Cardiac fibroblast (primary cell): ENCODE measurements at regions not wholly inside any gene's neighbourhood (a gene's known extent, or its start where the extent isn't known, plus 50 kb on each side); places are given as distances from the start of the nearest gene placed in this dataset.

Source experiments
- DNase-seq, 2 donors: peaks; one replicate each; pipeline versions ENCODE4 v3.0.0 to v3.0.0-alpha.2; 2010; ENCODE audit warnings: low read depth in 2 of 2
- H3K4me3 ChIP-seq, 2 donors: replicated peaks in 1 of 2; 1 replicate in 1 of 2; 2 replicates in 1 of 2; pipeline ENCODE4 v1.5.1; 2011; ENCODE audit warnings: low read depth in 2 of 2, low read length in 2 of 2, mild to moderate bottlenecking in 2 of 2, moderate library complexity in 1 of 2
- CTCF ChIP-seq: IDR thresholded peaks from one replicate; pipeline ENCODE4 v1.5.1; 2011; ENCODE audit warnings: low read depth, mild to moderate bottlenecking, low read length, inconsistent platforms

- peak; percentile 83 to 86 for DNase-seq
- peak; percentile 95 for TF ChIP-seq CTCF
- no peak overlapping the region for H3K4me3 ChIP-seq
These were observed 205.7 kb upstream of the ZPLD1 start for GRCh38 chr3:102229062-102229655.

GRCh38 chr3:102230057-102230456, 204.8 kb upstream of the ZPLD1 start:
- no peak for DNase-seq
- no peak for TF ChIP-seq CTCF
- no peak overlapping the region for H3K4me3 ChIP-seq

- peak in 1 of 2 donors; percentile 5 for DNase-seq
- H3K4me3 ChIP-seq, result no peak overlapping the region
- no peak for TF ChIP-seq CTCF
These were observed 200.9 kb upstream of the ZPLD1 start for GRCh38 chr3:102233881-102234280.

GRCh38 chr3:102235679-102236078, 199.1 kb upstream of the ZPLD1 start:
- TF ChIP-seq CTCF, result peak; percentile 35
- H3K4me3 ChIP-seq, result no peak overlapping the region
- peak in 1 of 2 donors; percentile 23 for DNase-seq

- TF ChIP-seq CTCF, result no peak
- H3K4me3 ChIP-seq, result no peak overlapping the region
- no peak for DNase-seq
These were observed 197.6 kb upstream of the ZPLD1 start for GRCh38 chr3:102237181-102237580.

GRCh38 chr3:102237838-102238237, 197.0 kb upstream of the ZPLD1 start:
- no peak for DNase-seq
- no peak for TF ChIP-seq CTCF
- no peak overlapping the region for H3K4me3 ChIP-seq

- no peak overlapping the region for H3K4me3 ChIP-seq
- no peak for DNase-seq
- TF ChIP-seq CTCF, result no peak
These were observed 196.5 kb upstream of the ZPLD1 start for GRCh38 chr3:102238362-102238761.
